B cell (primary cell): ENCODE measurements at regions not wholly inside any gene's neighbourhood (a gene's known extent, or its start where the extent isn't known, plus 50 kb on each side); places are given as distances from the start of the nearest gene placed in this dataset.

Experiments
- ATAC-seq: fragments of 200-7000 bp; cut with Tn5 transposase; one replicate; pipeline ENCODE4 v1.10.0; 2021; ENCODE audit warnings: low read depth, mild to moderate bottlenecking, moderate number of reproducible peaks, moderate library complexity
- CTCF ChIA-PET: fragments of 350-600 bp; sonication (Branson Sonifier 250); formaldehyde crosslinking; loops from one replicate; lab custom pipeline; 2021; ENCODE audit warnings: antibody characterized with exemption, inconsistent platforms; lab: Charles Lee
- POLR2A ChIA-PET: fragments of 350-600 bp; sonication (Branson Sonifier 250); formaldehyde crosslinking; loops from one replicate; lab custom pipeline; 2021; ENCODE audit warnings: antibody characterized with exemption; lab: Charles Lee
- DNase-seq: peaks from one replicate; pipeline ENCODE4 v3.0.0; 2013
- H2AFZ ChIP-seq: 2 replicates; pipeline ENCODE4 v1.6.1; 2012; ENCODE audit warnings: mild to moderate bottlenecking, low read depth, low read length; ENCODE audit not compliant: insufficient read depth, poor library complexity, severe bottlenecking
- H3K27ac ChIP-seq, 2 donors: 1 replicate in 1 of 2; 2 replicates in 1 of 2; pipeline ENCODE4 v1.5.1; 2012 to 2013; ENCODE audit warnings: low read length in 2 of 2, mild to moderate bottlenecking in 2 of 2, moderate library complexity in 1 of 2
- H3K27me3 ChIP-seq, 4 experiments: fragments of 200-600 bp in 1 of 4; sonication (generic) in 1 of 4; replicated peaks in 1 of 4; 1 replicate in 2 of 4; 2 replicates in 2 of 4; pipeline versions ENCODE4 v1.6.1 to v1.7.0; 2013 to 2016; ENCODE audit warnings: low read length in 3 of 4, mild to moderate bottlenecking in 2 of 4, mixed read lengths in 1 of 4, moderate library complexity in 1 of 4; ENCODE audit not compliant: insufficient read depth in 4 of 4, control insufficient read depth in 3 of 4; ENCODE audit errors: control extremely low read depth in 1 of 4
- H3K36me3 ChIP-seq, 2 experiments: replicated peaks in 1 of 2; 1 replicate in 1 of 2; 2 replicates in 1 of 2; pipeline versions ENCODE4 v1.6.1 to v1.7.1; 2013; ENCODE audit warnings: low read length in 1 of 2; ENCODE audit not compliant: insufficient read depth in 2 of 2, control insufficient read depth in 1 of 2; ENCODE audit errors: control extremely low read depth in 1 of 2, extremely low read depth in 1 of 2
- H3K4me1 ChIP-seq, 2 donors: fragments of 200-600 bp in 1 of 2; sonication (generic) in 1 of 2; 1 replicate in 1 of 2; 2 replicates in 1 of 2; pipeline versions ENCODE4 v1.5.1 to v1.6.1; 2013 to 2017; ENCODE audit warnings: low read length in 2 of 2; ENCODE audit not compliant: control insufficient read depth in 2 of 2, insufficient read depth in 2 of 2
- H3K4me2 ChIP-seq: replicated peaks from 2 replicates; pipeline ENCODE3; 2012; ENCODE audit warnings: mild to moderate bottlenecking, low read depth, low read length; ENCODE audit not compliant: poor library complexity, severe bottlenecking
- H3K4me3 ChIP-seq, 5 experiments: fragments of 200-600 bp in 1 of 5; sonication (generic) in 1 of 5; 1 replicate in 3 of 5; 2 replicates in 2 of 5; pipeline versions ENCODE4 v1.5.1 to v1.7.0; 2011 to 2016; ENCODE audit warnings: low read length in 4 of 5, mild to moderate bottlenecking in 4 of 5, low read depth in 2 of 5, control low read depth in 1 of 5, moderate library complexity in 1 of 5; ENCODE audit not compliant: insufficient read depth in 1 of 5; ENCODE audit errors: control extremely low read depth in 1 of 5, extremely low read depth in 1 of 5
- H3K79me2 ChIP-seq: fragments of 200-600 bp; sonication (generic); one replicate; pipeline ENCODE4 v1.6.0; 2016; ENCODE audit warnings: low read length; ENCODE audit not compliant: control insufficient read depth, insufficient read depth
- H3K9ac ChIP-seq: fragments of 200-600 bp; sonication (generic); 2 replicates; pipeline ENCODE4 v1.6.1; 2017; ENCODE audit warnings: mild to moderate bottlenecking, low read length, moderate library complexity
- H3K9me3 ChIP-seq, 3 donors: one replicate each; pipeline versions ENCODE4 v1.6.1 to v1.7.1; 2013; ENCODE audit warnings: low read length in 2 of 3; ENCODE audit not compliant: control insufficient read depth in 2 of 3, insufficient read depth in 1 of 3; ENCODE audit errors: control extremely low read depth in 1 of 3
- H4K20me1 ChIP-seq: 2 replicates; pipeline ENCODE4 v1.6.0; 2012; ENCODE audit warnings: mild to moderate bottlenecking, low read length; ENCODE audit not compliant: insufficient read depth, control insufficient read depth, poor library complexity, severe bottlenecking
- H3K27ac Mint-ChIP-seq: one replicate; pipeline ENCODE4 v1.8.0; 2021; ENCODE audit warnings: mixed read lengths
- H3K27me3 Mint-ChIP-seq: one replicate; pipeline ENCODE4 v1.8.0; 2021; ENCODE audit warnings: mixed read lengths
- H3K4me1 Mint-ChIP-seq: one replicate; pipeline ENCODE4 v1.8.0; 2021; ENCODE audit warnings: mixed read lengths
- H3K4me3 Mint-ChIP-seq: one replicate; pipeline ENCODE4 v1.8.0; 2021; ENCODE audit warnings: mixed read lengths
- H3K9me3 Mint-ChIP-seq: one replicate; pipeline ENCODE4 v1.8.0; 2022; ENCODE audit warnings: mixed read lengths; ENCODE audit not compliant: insufficient read depth
- EZH2 ChIP-seq: IDR thresholded peaks from 2 replicates; pipeline ENCODE4 v1.6.1; 2012; ENCODE audit warnings: borderline replicate concordance, low read depth, mild to moderate bottlenecking, moderate library complexity, low read length; ENCODE audit not compliant: insufficient read depth, poor library complexity, severe bottlenecking
- WGBS: methylation state at CpG from one replicate; pipeline ENCODE4 v1.1.5; 2013; ENCODE audit warnings: missing lambda C conversion rate; ENCODE audit not compliant: insufficient coverage; 5-methylcytosine and 5-hydroxymethylcytosine counted together
- intact Hi-C: fragments of 100-400 bp; cut with micrococcal nuclease; formaldehyde crosslinking; loops from one replicate; pipeline ENCODE4 v1.10.0; 2022
- TF ChIP-seq, protein P1 (sequence below): fragments of 200-600 bp; IDR thresholded peaks from one replicate; pipeline ENCODE4 v1.8.0; 2022; ENCODE audit warnings: antibody characterized with exemption, mild to moderate bottlenecking

DNA sequence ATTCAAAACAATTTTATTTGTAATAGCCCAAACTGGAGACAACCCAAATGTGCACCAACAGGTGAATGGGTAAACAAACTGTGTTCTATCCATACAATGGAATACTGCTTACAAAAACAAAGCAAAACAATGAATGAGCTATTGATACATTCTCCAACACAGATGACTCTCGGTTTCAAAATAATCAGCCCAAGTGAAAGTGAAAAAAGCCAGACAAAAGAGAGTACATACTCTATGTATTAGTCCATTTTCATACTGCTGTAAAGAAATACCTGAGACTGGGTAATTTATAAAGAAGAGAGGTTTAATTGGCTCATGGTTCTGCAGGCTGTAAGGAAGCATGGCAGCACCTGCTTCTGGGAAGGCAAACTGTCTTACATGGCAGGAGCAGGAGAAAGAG lies 65.2 kb upstream of the LRCH1 start:
- Histone ChIP-seq H3K79me2 (no peaks in the 10 kb centered on the region), H3K9ac (no peak overlapping the region), H3K4me1 (no peaks in the 10 kb centered on the region), H3K4me2 (no peak overlapping the region), H3K36me3 (no peaks in the 10 kb centered on the region), H4K20me1 (no peaks in the 10 kb centered on the region), H3K4me3 (no peak overlapping the region), H3K27ac (no peak overlapping the region), H3K9me3 (peaks cover 12 to 37% (median 35%) of the 10 kb centered on the region in 3 donors), H3K27me3 (no peaks in the 10 kb centered on the region), H2AFZ (no peak overlapping the region)
- no peaks in the 10 kb centered on the region for H3K4me1 Mint-ChIP-seq
- ATAC-seq = no peak
- no peaks in the 10 kb centered on the region for H3K27me3 Mint-ChIP-seq
- intact Hi-C loops = no loop called here
- ChIA-PET POLR2A (no interaction called here), CTCF (interaction anchor here (0.6 to 5.1 kb wide), 2 partner anchors 160 to 234 kb away, joined by 5 to 65 read pairs; no protein-coding TSS in a partner anchor)
- no peak for TF ChIP-seq EZH2
- TF ChIP-seq, protein P1, sequence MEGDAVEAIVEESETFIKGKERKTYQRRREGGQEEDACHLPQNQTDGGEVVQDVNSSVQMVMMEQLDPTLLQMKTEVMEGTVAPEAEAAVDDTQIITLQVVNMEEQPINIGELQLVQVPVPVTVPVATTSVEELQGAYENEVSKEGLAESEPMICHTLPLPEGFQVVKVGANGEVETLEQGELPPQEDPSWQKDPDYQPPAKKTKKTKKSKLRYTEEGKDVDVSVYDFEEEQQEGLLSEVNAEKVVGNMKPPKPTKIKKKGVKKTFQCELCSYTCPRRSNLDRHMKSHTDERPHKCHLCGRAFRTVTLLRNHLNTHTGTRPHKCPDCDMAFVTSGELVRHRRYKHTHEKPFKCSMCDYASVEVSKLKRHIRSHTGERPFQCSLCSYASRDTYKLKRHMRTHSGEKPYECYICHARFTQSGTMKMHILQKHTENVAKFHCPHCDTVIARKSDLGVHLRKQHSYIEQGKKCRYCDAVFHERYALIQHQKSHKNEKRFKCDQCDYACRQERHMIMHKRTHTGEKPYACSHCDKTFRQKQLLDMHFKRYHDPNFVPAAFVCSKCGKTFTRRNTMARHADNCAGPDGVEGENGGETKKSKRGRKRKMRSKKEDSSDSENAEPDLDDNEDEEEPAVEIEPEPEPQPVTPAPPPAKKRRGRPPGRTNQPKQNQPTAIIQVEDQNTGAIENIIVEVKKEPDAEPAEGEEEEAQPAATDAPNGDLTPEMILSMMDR = no peak
- peaks cover 13% of the 10 kb centered on the region for H3K9me3 Mint-ChIP-seq
- no peak for DNase-seq
- no CpG with 5 or more reads among the region's 1 CpG for WGBS
- H3K4me3 Mint-ChIP-seq = no peak overlapping the region
- no peak overlapping the region for H3K27ac Mint-ChIP-seq

DNA sequence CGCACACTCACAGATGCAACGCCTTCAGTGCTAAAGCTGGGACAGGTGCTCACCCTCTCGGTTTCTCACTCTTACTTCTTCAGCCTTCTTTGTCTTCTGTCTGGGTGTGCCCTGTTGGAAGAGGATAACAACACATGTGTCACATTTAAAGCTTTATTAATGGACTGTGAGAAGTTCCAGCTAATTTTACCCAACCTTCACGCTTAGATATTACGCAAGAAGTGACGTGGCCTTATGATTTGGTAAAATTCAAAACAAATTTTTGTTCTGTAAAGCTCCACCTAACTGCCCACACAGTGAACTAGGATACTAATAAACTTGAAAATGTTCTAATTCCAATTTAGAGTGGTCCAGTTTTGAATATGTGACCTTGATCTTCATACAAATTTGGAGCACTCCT lies 66.7 kb upstream of the LRCH1 start:
- H3K9me3 Mint-ChIP-seq = peaks cover 13% of the 10 kb centered on the region
- CTCF ChIA-PET = no interaction called here

More for the DNA sequence above, 66.7 kb upstream of the LRCH1 start:
- Histone ChIP-seq H3K36me3 (no peaks in the 10 kb centered on the region), H4K20me1 (no peaks in the 10 kb centered on the region), H3K9ac (no peak overlapping the region), H3K4me2 (no peak overlapping the region), H2AFZ (no peak overlapping the region), H3K79me2 (no peaks in the 10 kb centered on the region), H3K27me3 (no peaks in the 10 kb centered on the region), H3K27ac (no peak overlapping the region), H3K4me1 (no peaks in the 10 kb centered on the region), H3K9me3 (peaks cover 12 to 42% (median 38%) of the 10 kb centered on the region in 3 donors), H3K4me3 (no peak overlapping the region)
- Mint-ChIP-seq H3K27ac (no peak overlapping the region), H3K4me3 (no peak overlapping the region), H3K4me1 (no peaks in the 10 kb centered on the region), H3K27me3 (peaks cover 6% of the 10 kb centered on the region)
- DNase-seq (no peak), ATAC-seq (no peak)
- intact Hi-C loops = no loop called here
- no CpG with 5 or more reads among the region's 6 CpGs for WGBS
- POLR2A ChIA-PET = no interaction called here
- TF ChIP-seq EZH2 = no peak
- TF ChIP-seq, protein P1 = no peak
